ENCODE measurements at regions not wholly inside any gene's neighbourhood (a gene's known extent, or its start where the extent isn't known, plus 50 kb on each side); places are given as distances from the start of the nearest gene placed in this dataset.

DNA sequence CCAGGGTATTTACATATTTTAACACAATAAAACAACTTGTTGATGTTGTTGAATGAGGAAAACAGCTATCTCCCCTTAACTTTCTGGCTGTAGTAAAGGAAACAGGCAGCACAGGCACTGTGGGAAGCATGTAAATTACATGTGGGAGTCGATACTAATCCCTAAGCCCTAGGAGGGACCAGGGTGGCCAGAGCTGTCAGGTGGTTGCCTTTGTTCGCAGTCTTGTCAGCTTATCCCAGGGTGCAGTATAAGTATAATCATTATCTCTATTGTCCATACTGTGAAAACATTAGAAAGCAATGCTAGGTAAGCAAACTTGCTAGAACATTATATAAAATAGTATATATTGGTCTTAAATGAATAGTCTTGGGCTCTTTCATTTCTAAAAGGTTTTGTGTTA lies 125.6 kb upstream of the RPS23 start:
- 90% methylated on average over 2 of the region's 2 CpGs; no CpG with 5 or more reads in 1 of the 2 experiments for WGBS, 2 experiments (ENCODE audit: extremely low coverage in 1 of 2, insufficient coverage in 1 of 2, insufficient read length in 1 of 2, insufficient replicate concordance in 2 of 2, low coverage in 1 of 2, low lambda C conversion rate in 2 of 2, missing lambda C conversion rate in 1 of 2)
- H2BK120ac ChIP-seq (replicated peaks; ENCODE audit: low read depth, low read length): no peak overlapping the region
- no peak overlapping the region for H2BK15ac ChIP-seq (ENCODE audit: low read length)
- no peak overlapping the region for H4K8ac ChIP-seq (ENCODE audit: extremely low read depth, insufficient read depth, low read length)
- H2BK5ac ChIP-seq (ENCODE audit: low read depth, low read length): no peak overlapping the region
- no peak overlapping the region for H2AFZ ChIP-seq (ENCODE audit: low read length)
- no peak overlapping the region for H3K23ac ChIP-seq (ENCODE audit: insufficient read length)
- no peak overlapping the region for H4K91ac ChIP-seq (replicated peaks; ENCODE audit: insufficient read length, low read length)
- ChIA-PET POLR2A (ENCODE audit: partially characterized antibody) (interaction anchor here (0.8 kb wide), 1 partner anchor 8 kb away, joined by 3 read pairs; no protein-coding TSS in a partner anchor), CTCF (ENCODE audit: partially characterized antibody) (interaction anchor here (1.2 kb wide), 1 partner anchor 174 kb away, joined by 3 read pairs; no protein-coding TSS in a partner anchor)
- H3K9ac ChIP-seq (replicated peaks in 1 of 4; ENCODE audit: extremely low read depth in 1 of 4, low read depth in 3 of 4, low read length in 3 of 4): no peak overlapping the region
- H3K4me1 ChIP-seq (replicated peaks in 1 of 4; ENCODE audit: control insufficient read depth in 3 of 4, insufficient read depth in 4 of 4, low read length in 3 of 4): peaks cover 0 to 11% (median 10%) of the 10 kb centered on the region in 4 experiments; a peak in 4 of 7 replicates
- H2BK20ac ChIP-seq (ENCODE audit: low read length): no peak overlapping the region
- H3K79me2 ChIP-seq (ENCODE audit: control insufficient read depth in 1 of 2, insufficient read depth in 2 of 2, low read length in 2 of 2): no peaks in the 10 kb centered on the region
- no peak overlapping the region for H2BK12ac ChIP-seq (ENCODE audit: low read depth, low read length)
- H3K27ac ChIP-seq (ENCODE audit: low read depth, low read length): no peak overlapping the region
- peaks cover 4% of the 10 kb centered on the region in 2 experiments; a peak in 1 of 4 replicates for H3K9me3 ChIP-seq (ENCODE audit: insufficient read depth in 2 of 2, low read depth in 1 of 2, low read length in 1 of 2)
- H3K4me3 ChIP-seq (ENCODE audit: extremely low read depth in 1 of 4, insufficient read depth in 2 of 4, low read depth in 3 of 4, low read length in 4 of 4): no peak overlapping the region; a peak in 1 of 8 replicates
- H4K5ac ChIP-seq (ENCODE audit: insufficient read length, low read depth, low read length): no peak overlapping the region
- no peaks in the 10 kb centered on the region for H3K79me1 ChIP-seq (ENCODE audit: low read depth, low read length)
- H3K4me2 ChIP-seq (ENCODE audit: insufficient read depth in 1 of 2, low read depth in 2 of 2, low read length in 2 of 2): no peak overlapping the region
- no peak overlapping the region for H3K4ac ChIP-seq (replicated peaks; ENCODE audit: insufficient read length, low read depth, low read length)
- no peaks in the 10 kb centered on the region for H4K20me1 ChIP-seq (replicated peaks in 1 of 2; ENCODE audit: control insufficient read depth in 1 of 2, insufficient read depth in 2 of 2, low read length in 2 of 2)
- FAIRE-seq: no peak
- H3K56ac ChIP-seq (replicated peaks; ENCODE audit: insufficient read length, low read depth, low read length): no peak overlapping the region
- TF ChIP-seq, protein P1, sequence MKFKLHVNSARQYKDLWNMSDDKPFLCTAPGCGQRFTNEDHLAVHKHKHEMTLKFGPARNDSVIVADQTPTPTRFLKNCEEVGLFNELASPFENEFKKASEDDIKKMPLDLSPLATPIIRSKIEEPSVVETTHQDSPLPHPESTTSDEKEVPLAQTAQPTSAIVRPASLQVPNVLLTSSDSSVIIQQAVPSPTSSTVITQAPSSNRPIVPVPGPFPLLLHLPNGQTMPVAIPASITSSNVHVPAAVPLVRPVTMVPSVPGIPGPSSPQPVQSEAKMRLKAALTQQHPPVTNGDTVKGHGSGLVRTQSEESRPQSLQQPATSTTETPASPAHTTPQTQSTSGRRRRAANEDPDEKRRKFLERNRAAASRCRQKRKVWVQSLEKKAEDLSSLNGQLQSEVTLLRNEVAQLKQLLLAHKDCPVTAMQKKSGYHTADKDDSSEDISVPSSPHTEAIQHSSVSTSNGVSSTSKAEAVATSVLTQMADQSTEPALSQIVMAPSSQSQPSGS (IDR thresholded peaks at IDR 0.05; ENCODE audit: low read length): no peak
- no peak for TF ChIP-seq SIX5 (IDR thresholded peaks at IDR 0.05; ENCODE audit: low read depth, low read length)
- no peak for TF ChIP-seq RBBP5 (IDR thresholded peaks at IDR 0.05; ENCODE audit: borderline replicate concordance, low read depth, low read length)
- H3K18ac ChIP-seq (ENCODE audit: extremely low read depth, low read length): no peak overlapping the region
- no peak overlapping the region for H2AK5ac ChIP-seq (ENCODE audit: low read depth, low read length)
- H3K14ac ChIP-seq (ENCODE audit: insufficient read length): no peak overlapping the region
- H3K27me3 ChIP-seq (replicated peaks in 1 of 4; ENCODE audit: control insufficient read depth in 3 of 4, extremely low read depth in 1 of 4, insufficient read depth in 3 of 4, low read length in 3 of 4): no peaks in the 10 kb centered on the region
- no peaks in the 10 kb centered on the region for H3K23me2 ChIP-seq (ENCODE audit: low read depth, low read length)
- H3K36me3 ChIP-seq (ENCODE audit: control insufficient read depth in 2 of 4, insufficient read depth in 4 of 4, low read length in 3 of 4): no peaks in the 10 kb centered on the region; a peak in 1 of 8 replicates
- no peak for DNase-seq (ENCODE audit: low read depth in 1 of 2, low spot score in 2 of 2)

All from H1 (cell line).